HepG2 (cell line): ENCODE measurements at regions not wholly inside any gene's neighbourhood (a gene's known extent, or its start where the extent isn't known, plus 50 kb on each side); places are given as distances from the start of the nearest gene placed in this dataset.

Experiments
- ATAC-seq: fragments of 200-7000 bp; cut with Tn5 transposase; 3 replicates; pipeline ENCODE4 v1.9.1; 2020; ENCODE audit warnings: mild to moderate bottlenecking, moderate library complexity
- BruUV-seq: library from RNA; stranded (reverse); fragments of 400-500 nt; replicated peaks from 2 replicates; lab custom pipeline; 2021; lab: Mats Ljungman, UMichigan
- CTCF ChIA-PET: fragments of 300-600 bp; formaldehyde crosslinking; extraction: SDS; loops from one replicate; lab custom pipeline; 2021; ENCODE audit warnings: low total read pairs, inconsistent platforms, low intra/inter-chr PET ratio; lab: Yijun Ruan, JAX
- POLR2A ChIA-PET: fragments of 350-600 bp; sonication (Branson Sonifier 250); formaldehyde crosslinking; loops from one replicate; lab custom pipeline; 2020; ENCODE audit warnings: antibody characterized with exemption, inconsistent platforms; lab: Yijun Ruan, JAX
- DNase-seq: peaks from one replicate; pipeline ENCODE4 v3.0.0-alpha.2; 2015; ENCODE audit warnings: low spot score
- FAIRE-seq: peaks from 3 replicates; lab custom pipeline; 2011; peaks lifted over from hg19 to GRCh38; lab: Jason Lieb, UNC
- H2AFZ ChIP-seq: one replicate; pipeline ENCODE4 v1.6.1; 2011; ENCODE audit warnings: low read length, inconsistent platforms
- H3K27ac ChIP-seq: fragments of 300-600 bp; 3 replicates; pipeline ENCODE4 v1.8.0; 2011; ENCODE audit warnings: mixed run types, mild to moderate bottlenecking, mixed read lengths, low read length, inconsistent platforms; ENCODE audit not compliant: insufficient read depth; ENCODE audit errors: extremely low read length
- H3K27me3 ChIP-seq, 2 experiments: fragments of 200-600 bp in 1 of 2; 2 replicates in 1 of 2; 3 replicates in 1 of 2; pipeline versions ENCODE4 v1.6.0 to v1.8.0; 2011; ENCODE audit warnings: low read length in 2 of 2, mild to moderate bottlenecking in 2 of 2, moderate library complexity in 2 of 2, inconsistent platforms in 1 of 2; ENCODE audit not compliant: insufficient read depth in 2 of 2, control insufficient read depth in 1 of 2
- H3K36me3 ChIP-seq, 2 experiments: fragments of 200-600 bp in 1 of 2; replicated peaks in 1 of 2; 2 replicates in 1 of 2; 3 replicates in 1 of 2; pipeline versions ENCODE4 v1.5.1 to v1.8.0; 2011; ENCODE audit warnings: low read length in 2 of 2, inconsistent platforms in 1 of 2; ENCODE audit not compliant: insufficient read depth in 2 of 2, control insufficient read depth in 1 of 2
- H3K4me1 ChIP-seq: 2 replicates; pipeline ENCODE4 v1.5.1; 2012; ENCODE audit warnings: low read length, inconsistent platforms; ENCODE audit not compliant: insufficient read depth
- H3K4me2 ChIP-seq: 2 replicates; pipeline ENCODE4 v1.6.0; 2011; ENCODE audit warnings: low read depth, low read length, inconsistent platforms
- H3K4me3 ChIP-seq, 3 experiments: fragments of 200-600 bp in 1 of 3; sonication (generic), shearing (Covaris generic) in 1 of 3; replicated peaks in 1 of 3; 2 replicates each; pipeline ENCODE4 v1.5.1; 2011 to 2016; ENCODE audit warnings: low read length in 3 of 3, inconsistent platforms in 2 of 3, low read depth in 2 of 3, mild to moderate bottlenecking in 2 of 3, control low read depth in 1 of 3, mixed read lengths in 1 of 3; ENCODE audit not compliant: insufficient read depth in 1 of 3
- H3K79me2 ChIP-seq: one replicate; pipeline ENCODE4 v1.6.1; 2011; ENCODE audit warnings: low read length, inconsistent platforms; ENCODE audit not compliant: insufficient read depth
- H3K9ac ChIP-seq: 2 replicates; pipeline ENCODE4 v1.6.0; 2011; ENCODE audit warnings: mild to moderate bottlenecking, low read depth, low read length, inconsistent platforms; ENCODE audit not compliant: insufficient read depth
- H3K9me3 ChIP-seq: 2 replicates; pipeline ENCODE4 v1.5.1; 2012; ENCODE audit warnings: mild to moderate bottlenecking, low read length
- H4K20me1 ChIP-seq: 2 replicates; pipeline ENCODE4 v1.6.0; 2011; ENCODE audit warnings: inconsistent platforms, mild to moderate bottlenecking, low read length, moderate library complexity; ENCODE audit not compliant: insufficient read depth
- DDIT3 ChIP-seq: sonication (generic); formaldehyde crosslinking; IDR thresholded peaks from 2 replicates; pipeline ENCODE4 v1.4.0; 2020; ENCODE audit warnings: mild to moderate bottlenecking, missing genetic modification reagents
- GPBP1L1 ChIP-seq: sonication (generic); formaldehyde crosslinking; IDR thresholded peaks from 2 replicates; pipeline ENCODE4 v1.5.0; 2020; ENCODE audit warnings: mild to moderate bottlenecking, missing genetic modification reagents
- JARID2 ChIP-seq: sonication (generic); formaldehyde crosslinking; IDR thresholded peaks from 2 replicates; pipeline ENCODE4 v1.8.1; 2023; ENCODE audit warnings: missing genetic modification reagents, inconsistent platforms; ENCODE audit not compliant: insufficient replicate concordance
- KLF12 ChIP-seq: sonication (generic); formaldehyde crosslinking; IDR thresholded peaks from 2 replicates; pipeline ENCODE4 v1.4.0; 2020; ENCODE audit warnings: missing genetic modification reagents, borderline replicate concordance
- PHF20 ChIP-seq: sonication (generic); formaldehyde crosslinking; IDR thresholded peaks from 2 replicates; pipeline ENCODE4 v1.5.0; 2020; ENCODE audit warnings: mild to moderate bottlenecking, missing genetic modification reagents
- SP1 ChIP-seq, 2 experiments: fragments of 450-650 bp in 1 of 2; sonication (generic) in 1 of 2; formaldehyde crosslinking in 1 of 2; IDR thresholded peaks; 2 replicates each; pipeline versions ENCODE4 v1.4.0 to v1.6.1; 2016 to 2020; ENCODE audit warnings: missing genetic modification reagents in 1 of 2
- SRY ChIP-seq: sonication (generic); formaldehyde crosslinking; IDR thresholded peaks from 2 replicates; pipeline ENCODE4 v1.8.0; 2022; ENCODE audit warnings: mild to moderate bottlenecking, missing genetic modification reagents
- TBL1XR1 ChIP-seq: fragments of 150-350 bp; IDR thresholded peaks from 2 replicates; pipeline ENCODE4 v1.6.1; 2014; ENCODE audit warnings: borderline replicate concordance, low read length; ENCODE audit not compliant: partially characterized antibody
- TEAD3 ChIP-seq: optimal IDR thresholded peaks from 2 replicates; pipeline ENCODE3; 2016; ENCODE audit warnings: borderline replicate concordance
- TOE1 ChIP-seq: sonication (generic); formaldehyde crosslinking; IDR thresholded peaks from 2 replicates; pipeline ENCODE4 v1.4.0; 2020; ENCODE audit warnings: mild to moderate bottlenecking, missing genetic modification reagents
- WGBS: methylation state at CpG from one replicate; pipeline ENCODE4 v1.1.6; 2017; ENCODE audit warnings: low lambda C conversion rate; 5-methylcytosine and 5-hydroxymethylcytosine counted together
- in situ Hi-C: cut with HindIII; loops from 2 replicates; pipeline ENCODE4 v1.10.0; 2017; ENCODE audit warnings: low pct_unique_long_range_greater_than_20kb; ENCODE audit not compliant: extremely low pct_ligation_motif_present
- intact Hi-C: fragments of 100-400 bp; cut with micrococcal nuclease; formaldehyde crosslinking; loops from one replicate; pipeline ENCODE4 v1.10.0; 2022; ENCODE audit not compliant: unreplicated experiment

- 6% methylated on average over 3 of the region's 5 CpGs for WGBS
- Histone ChIP-seq H3K4me2 (no peak overlapping the region), H3K9me3 (no peaks in the 10 kb centered on the region), H4K20me1 (no peaks in the 10 kb centered on the region), H3K4me3 (no peak overlapping the region), H3K36me3 (no peaks in the 10 kb centered on the region), H2AFZ (no peak overlapping the region), H3K4me1 (no peaks in the 10 kb centered on the region), H3K27me3 (peaks cover 0 to 9% of the 10 kb centered on the region in 2 experiments; a peak in 2 of 5 replicates), H3K9ac (no peak overlapping the region), H3K79me2 (no peaks in the 10 kb centered on the region), H3K27ac (no peak overlapping the region)
- no peak for ATAC-seq
- FAIRE-seq = no peak
- DNase-seq = no peak
- no TSS peak for BruUV-seq
- ChIA-PET CTCF (no interaction called here), POLR2A (no interaction called here)
- in situ Hi-C loops (no loop called here), intact Hi-C loops (no loop called here)
- TF ChIP-seq GPBP1L1 (CRISPR knock-in tag) (no peak), PHF20 (CRISPR knock-in tag) (no peak), TOE1 (CRISPR knock-in tag) (no peak), TBL1XR1 (no peak), SP1 (IDR thresholded peaks at IDR 0.05) (no peak), SP1 (CRISPR knock-in tag; IDR thresholded peaks at IDR 0.05) (no peak)
These were observed 473.4 kb downstream of the MN1 start for GRCh38 chr22:27327981-27328721.

- no peak overlapping the region for H3K4me2 ChIP-seq
- FAIRE-seq (no peak), DNase-seq (no peak), ATAC-seq (no peak)
- ChIA-PET CTCF (no interaction called here), POLR2A (no interaction called here)
- no peaks in the 10 kb centered on the region for H3K27me3 ChIP-seq
- no peaks in the 10 kb centered on the region for H3K79me2 ChIP-seq
- no peaks in the 10 kb centered on the region for H3K36me3 ChIP-seq
- in situ Hi-C loops (no loop called here), intact Hi-C loops (no loop called here)
- BruUV-seq = no TSS peak
- no peak overlapping the region for H3K27ac ChIP-seq
- no peaks in the 10 kb centered on the region for H3K4me1 ChIP-seq
- no peak overlapping the region for H3K9ac ChIP-seq
- H3K9me3 ChIP-seq = no peaks in the 10 kb centered on the region
- no peak overlapping the region for H3K4me3 ChIP-seq
- 32% methylated on average over 10 of the region's 13 CpGs for WGBS
- no peaks in the 10 kb centered on the region for H4K20me1 ChIP-seq
- H2AFZ ChIP-seq = no peak overlapping the region
- TF ChIP-seq KLF12 (CRISPR knock-in tag) (no peak), JARID2 (CRISPR knock-in tag) (no peak), TEAD3 (CRISPR knock-in tag) (no peak), DDIT3 (CRISPR knock-in tag) (no peak), SRY (CRISPR knock-in tag) (no peak)
These were observed 472.3 kb downstream of the MN1 start for GRCh38 chr22:27329131-27329850.
